H54 (cell line): ENCODE measurements at regions not wholly inside any gene's neighbourhood (a gene's known extent, or its start where the extent isn't known, plus 50 kb on each side); places are given as distances from the start of the nearest gene placed in this dataset.

ENCODE experiments used
- DNase-seq: peaks from one replicate; pipeline ENCODE4 v3.0.0; 2011; ENCODE audit warnings: low spot score, mixed read lengths; ENCODE audit not compliant: insufficient read length
- FAIRE-seq: peaks from 3 replicates; lab custom pipeline; 2011; peaks lifted over from hg19 to GRCh38; lab: Jason Lieb, UNC
- POLR2A ChIP-seq: IDR thresholded peaks from 2 replicates; pipeline ENCODE4 v1.6.1; 2011; ENCODE audit warnings: low read depth, mild to moderate bottlenecking, low read length

DNA sequence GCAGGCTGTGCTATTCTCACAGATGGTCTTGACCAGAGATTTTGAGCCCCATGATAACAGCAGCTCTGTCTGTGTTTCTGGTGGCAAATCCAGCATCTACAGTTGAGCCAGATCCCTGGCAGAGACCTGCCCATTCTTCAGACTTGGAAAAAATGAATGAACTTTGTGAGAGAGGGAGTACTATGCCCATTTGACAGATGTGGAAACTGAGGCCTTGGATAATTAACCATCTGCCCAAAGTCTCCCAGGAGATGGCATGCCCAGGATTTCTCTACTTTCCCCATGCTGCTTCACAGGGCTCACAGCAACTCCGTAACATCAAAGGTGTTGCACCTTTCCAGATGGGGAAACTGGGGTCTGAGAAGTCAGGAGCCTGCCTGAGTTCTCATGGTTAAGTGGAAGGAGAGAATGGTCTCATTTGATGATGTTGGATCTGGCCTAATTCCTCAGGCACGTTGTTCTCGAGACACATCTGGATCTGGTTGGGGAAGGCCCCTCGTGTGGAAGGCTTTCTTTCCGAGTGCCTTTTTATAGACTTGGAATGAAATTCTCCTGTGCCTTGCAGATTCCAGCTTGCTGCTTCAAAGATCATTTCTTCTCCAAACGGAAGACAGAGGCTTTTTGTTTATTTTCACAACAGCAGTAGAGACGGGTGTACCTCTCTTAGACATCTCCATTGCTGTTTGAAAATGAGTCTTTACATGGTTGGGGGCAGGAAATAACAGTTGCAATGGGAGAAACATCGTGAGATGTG, 73.3 kb upstream of the STX18 start:
- DNase-seq: no peak
- FAIRE-seq: no peak

DNA sequence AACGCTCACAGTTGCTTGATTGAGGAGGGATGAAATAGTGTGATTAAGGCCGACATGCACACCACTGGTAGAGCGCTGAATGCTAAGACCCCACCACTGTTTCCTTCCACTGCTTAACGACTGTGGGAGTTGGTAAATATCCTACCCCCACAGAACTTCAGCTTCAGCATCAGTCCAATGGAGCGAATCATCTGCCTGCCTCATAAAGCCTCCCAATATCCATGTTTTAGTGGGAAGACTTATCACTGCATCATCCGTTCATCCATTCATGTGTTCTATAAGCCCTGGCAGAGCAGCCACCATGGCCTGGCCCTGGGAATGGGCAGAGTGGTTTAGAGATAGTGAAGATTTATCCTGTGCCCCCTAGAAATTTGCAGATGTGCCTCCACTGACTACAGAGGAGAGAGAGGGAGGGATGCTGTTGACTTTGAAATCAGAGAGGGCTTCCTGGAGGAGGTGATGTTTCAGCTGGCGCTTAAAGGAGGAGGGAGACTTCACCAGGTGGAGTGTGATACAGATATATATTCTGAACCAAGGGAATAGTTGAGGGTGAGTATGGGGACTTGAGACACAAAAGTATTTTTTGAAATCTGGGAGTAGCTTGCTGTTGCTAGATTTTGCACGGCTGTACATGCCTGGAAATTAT, 71.9 kb upstream of the STX18 start:
- FAIRE-seq (no peak), DNase-seq (no peak)
- no peak for TF ChIP-seq POLR2A

More for the DNA sequence above, 73.3 kb upstream of the STX18 start:
- TF ChIP-seq POLR2A: no peak

DNA sequence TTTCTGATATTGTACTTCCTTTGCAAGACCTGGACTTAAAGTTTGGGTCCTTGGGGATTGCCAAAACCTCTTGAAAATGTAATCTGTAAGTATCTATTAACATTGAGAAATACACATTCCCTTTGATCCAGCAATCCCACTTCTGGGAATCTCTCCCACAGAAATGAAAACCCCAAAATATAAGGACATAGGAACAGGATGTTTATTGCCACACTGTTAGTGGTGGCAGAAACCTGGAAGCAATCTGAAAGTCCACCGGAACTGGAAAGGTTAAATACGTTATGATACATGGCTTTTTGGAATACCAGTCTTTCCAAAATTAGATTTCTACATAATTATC, 71.2 kb upstream of the STX18 start:
- DNase-seq: no peak
- TF ChIP-seq POLR2A: no peak
- FAIRE-seq: no peak

DNA sequence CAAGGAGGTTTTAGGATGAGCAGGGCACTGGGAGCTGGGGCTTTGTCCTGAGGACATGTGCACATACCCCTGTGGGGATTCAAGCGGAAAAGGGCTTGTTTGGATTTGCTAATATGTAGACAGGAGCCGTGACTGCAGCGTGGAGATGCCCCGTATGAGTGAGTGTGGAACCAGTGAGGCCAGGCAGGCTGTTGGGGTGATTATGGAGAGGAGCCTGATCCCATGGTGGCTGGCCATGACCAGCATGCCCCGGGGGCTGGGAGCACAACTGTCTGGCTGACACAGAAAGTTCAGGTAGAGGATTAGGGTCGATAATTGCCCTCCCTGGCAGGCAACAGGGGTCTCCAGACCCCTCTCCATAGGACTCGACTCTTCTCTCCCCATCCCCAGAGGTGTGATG, 68.8 kb upstream of the STX18 start:
- DNase-seq (no peak), FAIRE-seq (no peak)
- TF ChIP-seq POLR2A: no peak

DNA sequence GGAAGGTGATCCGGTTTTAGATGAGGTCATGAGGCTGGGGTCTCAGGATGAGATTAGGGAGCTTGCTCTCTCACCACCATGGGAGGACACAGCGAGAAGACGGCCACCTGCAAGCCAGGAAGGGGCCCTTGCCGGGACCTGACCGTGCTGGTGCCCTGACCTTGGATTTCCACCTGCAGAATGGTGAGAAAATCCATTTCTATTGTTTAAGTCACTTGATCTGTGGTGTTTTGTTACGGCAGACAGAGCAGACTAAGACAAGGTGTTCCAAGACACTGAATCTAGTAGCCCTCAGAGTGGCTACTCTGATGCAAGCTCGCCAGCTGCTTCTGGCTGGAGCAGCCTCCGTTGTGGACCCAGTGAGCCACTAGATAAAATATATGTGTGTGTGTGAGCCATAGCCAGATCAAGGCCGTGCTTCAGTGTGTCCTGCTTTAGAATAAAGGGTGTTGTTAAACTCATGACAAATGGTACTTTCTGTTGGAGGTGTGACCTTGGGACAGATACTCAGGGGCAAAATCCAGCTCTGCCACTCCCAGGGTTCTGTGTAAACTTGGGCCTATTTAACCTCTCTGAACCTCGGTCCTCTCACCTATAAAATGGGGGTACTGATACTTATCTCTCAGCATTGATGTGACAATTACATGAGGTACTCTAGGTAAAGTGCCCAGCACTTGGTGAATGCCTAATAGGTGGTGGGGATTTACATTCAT, 67.9 kb upstream of the STX18 start:
- no peak for TF ChIP-seq POLR2A
- FAIRE-seq: no peak
- no peak for DNase-seq

DNA sequence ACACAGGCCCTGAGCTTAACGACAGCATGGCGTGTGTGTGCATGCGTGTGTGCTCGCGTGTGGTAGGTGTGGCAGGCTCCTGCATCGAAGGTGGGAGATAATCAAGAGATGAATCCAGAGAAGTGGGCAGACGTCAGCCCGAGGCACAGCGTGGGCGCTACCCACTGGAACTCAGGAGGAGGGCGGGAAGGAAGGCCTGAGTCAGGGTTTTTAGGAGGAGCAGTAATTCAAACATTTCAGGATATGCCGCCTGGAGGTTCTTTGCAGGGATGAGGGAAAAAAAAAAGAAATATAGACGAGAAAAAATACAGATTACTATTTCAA, 66.3 kb upstream of the STX18 start:
- DNase-seq: no peak
- TF ChIP-seq POLR2A: no peak
- FAIRE-seq: no peak

DNA sequence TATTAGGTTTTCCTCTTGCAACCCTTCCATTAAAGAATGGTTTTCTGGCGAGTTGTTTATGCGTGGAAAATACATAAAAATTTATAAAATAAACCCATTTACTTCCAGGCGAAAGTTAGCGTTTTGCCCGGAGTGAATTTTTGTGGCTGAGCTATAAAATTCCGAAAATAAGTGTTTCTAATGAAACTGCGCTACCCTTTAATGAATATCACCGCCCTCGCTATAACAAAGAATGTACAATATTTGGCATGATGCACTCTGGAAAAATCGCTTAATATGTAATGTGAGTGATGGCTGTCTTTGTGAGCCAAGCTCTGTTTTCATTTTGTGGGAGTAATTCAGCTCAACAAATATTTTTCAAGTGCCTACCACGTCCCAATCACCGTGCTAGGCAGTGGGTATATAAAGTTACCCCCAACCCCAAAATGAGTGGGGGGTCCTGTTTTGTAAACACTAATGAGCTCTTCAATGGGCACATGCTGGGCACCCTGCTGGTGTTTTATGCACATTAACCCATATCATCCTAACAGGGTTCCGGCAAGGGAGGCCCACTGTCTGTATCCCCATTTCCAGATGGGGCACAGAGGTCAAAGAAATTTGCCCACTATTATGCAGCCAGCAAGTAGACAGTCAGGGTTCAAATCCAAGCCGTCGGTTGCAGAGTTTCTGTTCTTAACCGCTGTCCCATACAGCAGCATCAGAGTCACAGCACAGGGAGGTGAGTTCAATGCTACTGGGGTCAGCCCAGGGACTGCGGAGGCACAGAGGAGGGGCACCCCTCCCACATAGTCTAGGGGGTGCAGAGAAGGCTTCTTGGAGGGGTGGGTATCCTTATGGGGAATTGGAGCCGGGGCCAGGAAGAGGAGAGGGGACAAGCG, 65.7 kb upstream of the STX18 start:
- TF ChIP-seq POLR2A: no peak
- DNase-seq (no peak), FAIRE-seq (no peak)

DNA sequence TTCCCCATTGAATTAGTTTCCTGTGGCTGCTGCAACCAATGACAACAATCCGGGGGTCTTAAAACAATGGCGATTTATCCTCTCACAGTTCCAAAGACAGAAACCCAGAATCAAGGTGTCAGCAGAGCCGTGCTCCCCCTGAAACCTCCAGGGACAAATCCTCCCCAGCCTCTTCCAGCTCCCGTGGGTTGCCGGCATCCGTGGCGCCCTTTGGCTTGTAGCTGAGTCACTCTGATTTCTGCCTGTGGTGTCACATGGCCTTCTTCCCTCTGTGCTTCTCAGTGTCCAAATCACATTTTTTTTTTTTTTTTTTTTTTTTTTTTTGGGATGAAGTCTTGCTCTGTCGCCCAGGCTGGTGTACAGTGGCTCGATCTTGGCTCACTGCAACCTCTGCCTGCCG, 64.5 kb upstream of the STX18 start:
- DNase-seq: peak; percentile 18
- no peak for TF ChIP-seq POLR2A
- no peak for FAIRE-seq

DNA sequence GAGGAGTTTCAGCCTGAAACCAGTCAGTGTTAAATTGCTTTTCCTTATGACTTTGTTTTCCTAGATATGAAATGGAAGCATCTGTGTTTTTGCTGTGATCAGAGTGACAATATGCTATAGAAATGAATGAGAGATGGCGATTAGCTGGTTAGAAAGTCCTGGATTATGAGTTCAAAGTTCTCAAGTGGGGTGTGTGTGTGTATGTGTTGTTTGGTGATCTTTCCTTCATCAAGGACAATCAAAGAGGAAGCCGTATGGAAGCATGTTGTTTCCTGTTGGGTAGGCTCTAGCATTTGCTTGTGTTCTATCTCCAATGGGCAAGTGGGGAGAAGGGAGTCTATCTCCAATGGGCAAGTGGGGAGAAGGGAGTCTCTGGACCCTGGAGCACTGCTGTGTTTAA, 64.0 kb upstream of the STX18 start:
- no peak for DNase-seq
- no peak for TF ChIP-seq POLR2A
- FAIRE-seq: no peak

DNA sequence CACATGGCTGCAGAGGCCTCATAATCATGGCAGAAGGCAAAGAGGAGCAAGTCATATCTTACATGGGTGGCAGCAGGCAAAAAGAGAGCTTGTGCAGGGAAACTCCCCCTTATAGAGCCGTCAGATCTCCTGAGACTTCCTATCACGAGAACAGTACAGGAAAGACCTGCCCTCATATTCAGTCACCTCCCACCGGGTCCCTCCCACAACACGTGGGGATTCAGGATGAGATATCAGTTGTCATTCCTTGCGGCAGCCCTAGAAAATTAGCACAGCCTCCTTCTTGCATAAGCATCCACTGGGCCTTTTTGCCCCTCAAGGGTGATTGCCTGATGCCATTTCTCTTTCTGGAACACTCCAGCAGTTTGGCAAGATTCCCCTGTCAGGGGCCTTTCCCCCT, 61.7 kb upstream of the STX18 start:
- DNase-seq (no peak), FAIRE-seq (no peak)
- TF ChIP-seq POLR2A: no peak

DNA sequence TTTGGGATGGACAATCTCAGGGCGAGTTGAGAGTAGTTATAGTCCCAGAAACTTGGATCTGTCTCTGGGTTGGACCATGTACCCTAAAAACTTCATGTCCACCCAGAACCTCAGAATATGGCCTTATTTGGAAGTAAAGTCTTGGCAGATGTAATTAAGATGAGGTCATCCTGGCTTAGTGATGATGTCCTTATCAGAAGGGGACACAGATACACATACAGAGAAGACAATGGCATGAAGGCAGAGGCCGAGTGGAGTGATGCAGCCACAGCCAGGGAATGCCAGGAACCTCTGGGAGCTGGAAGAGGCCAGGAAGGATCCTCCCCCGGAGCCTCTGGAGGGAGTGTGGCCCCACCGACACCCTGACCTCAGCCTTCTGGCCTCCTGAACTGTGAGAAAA, 61.2 kb upstream of the STX18 start:
- no peak for FAIRE-seq
- no peak for DNase-seq
- TF ChIP-seq POLR2A: no peak

DNA sequence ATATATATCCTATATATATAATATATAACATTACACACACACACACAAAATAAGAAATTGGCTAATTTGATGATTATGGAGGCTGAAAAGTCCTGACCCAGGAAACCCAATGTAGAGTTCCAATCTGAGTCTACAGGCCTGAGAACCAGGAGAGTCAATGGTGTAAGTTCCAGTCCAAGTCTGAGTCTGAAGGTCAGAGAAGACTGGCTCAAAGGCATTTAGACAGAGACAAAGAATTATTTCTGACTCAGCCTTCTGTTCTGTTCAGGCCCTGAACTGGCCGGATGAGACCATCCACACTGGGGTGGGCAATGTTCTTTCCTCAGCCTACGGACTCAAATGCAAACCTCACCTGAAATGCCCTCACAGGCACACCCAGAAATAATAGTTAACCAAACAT, 60.6 kb upstream of the STX18 start:
- TF ChIP-seq POLR2A: no peak
- no peak for DNase-seq
- FAIRE-seq: no peak

DNA sequence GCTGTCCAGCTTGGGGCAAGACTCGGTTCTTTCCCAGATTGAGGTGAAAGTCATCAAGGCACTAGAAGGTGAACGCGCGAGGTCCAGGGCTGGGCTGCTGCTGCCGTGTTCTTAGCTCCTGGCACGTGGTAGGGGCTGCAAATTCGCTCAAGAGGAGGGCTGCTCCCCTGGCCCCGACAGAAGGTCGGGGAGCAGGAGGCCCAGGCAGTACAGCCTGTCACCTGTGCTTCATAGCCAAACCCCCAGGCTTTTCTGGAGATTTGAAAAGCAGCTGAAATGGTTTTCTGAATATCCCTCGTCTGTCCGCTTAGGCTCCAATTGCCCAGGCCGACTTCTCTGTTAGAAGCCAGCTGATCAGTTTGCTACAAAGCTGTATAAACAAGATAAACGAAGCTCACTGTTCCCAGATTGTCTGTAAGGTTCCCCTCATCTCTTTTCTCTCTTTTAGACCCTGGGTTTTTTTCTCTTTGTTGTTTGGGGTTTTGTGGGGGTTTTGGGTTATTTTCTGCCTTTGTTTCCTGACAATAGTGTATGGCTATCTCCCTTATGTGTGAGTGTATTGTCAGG, 60.0 kb upstream of the STX18 start:
- no peak for FAIRE-seq
- TF ChIP-seq POLR2A: no peak
- DNase-seq: no peak
